HG02852 (cell line): ENCODE measurements at regions not wholly inside any gene's neighbourhood (a gene's known extent, or its start where the extent isn't known, plus 50 kb on each side); places are given as distances from the start of the nearest gene placed in this dataset.
"Not testable (repeated sequence)": the region's sequence is repeated elsewhere in the genome, so short reads cannot be mapped to it uniquely, and the experiment has no call there.

Experiments used
- ATAC-seq: cut with Tn5 transposase; IDR thresholded peaks from one replicate; pipeline ENCODE4 v1.9.1; 2021; ENCODE audit warnings: mild to moderate bottlenecking, moderate library complexity; ENCODE audit not compliant: unreplicated experiment

- no peak for ATAC-seq
Measured at GRCh38 chr14:49036266-49036665, 549.9 kb downstream of the RPS29 start.

- no peak for ATAC-seq
Measured at GRCh38 chr14:49033131-49033530, 553.0 kb downstream of the RPS29 start.

- not testable (repeated sequence) for ATAC-seq
Measured at GRCh38 chr14:49031710-49032109, 554.5 kb downstream of the RPS29 start.

- no peak for ATAC-seq
Measured at GRCh38 chr14:49019467-49020115, 566.6 kb downstream of the RPS29 start.

GRCh38 chr14:49017447-49017846 lies 568.7 kb downstream of the RPS29 start:
- ATAC-seq = no peak

- ATAC-seq = no peak
Measured at GRCh38 chr14:49016381-49016780, 569.8 kb downstream of the RPS29 start.

GRCh38 chr14:49014476-49014875 lies 571.7 kb downstream of the RPS29 start:
- ATAC-seq = no peak

- no peak for ATAC-seq
Measured at GRCh38 chr14:49008363-49008762, 577.8 kb downstream of the RPS29 start.

- no peak for ATAC-seq
Measured at GRCh38 chr14:48991141-48991540, 595.0 kb downstream of the RPS29 start.

- ATAC-seq = no peak
Measured at GRCh38 chr14:48983351-48983888, 602.8 kb downstream of the RPS29 start.

- ATAC-seq = no peak
Measured at GRCh38 chr14:48974994-48975393, 611.2 kb downstream of the RPS29 start.

- no peak for ATAC-seq
Measured at GRCh38 chr14:48973151-48973550, 613.0 kb downstream of the RPS29 start.

- no peak for ATAC-seq
Measured at GRCh38 chr14:48970943-48971342, 615.2 kb downstream of the RPS29 start.

GRCh38 chr14:48967419-48967818 lies 618.8 kb downstream of the RPS29 start:
- no peak for ATAC-seq

- ATAC-seq = no peak
Measured at GRCh38 chr14:48963231-48963790, 622.9 kb downstream of the RPS29 start.

- ATAC-seq = no peak
Measured at GRCh38 chr14:48957486-48957885, 628.7 kb downstream of the RPS29 start.

- no peak for ATAC-seq
Measured at GRCh38 chr14:48955857-48956256, 630.3 kb downstream of the RPS29 start.

GRCh38 chr14:48954446-48954845 lies 631.7 kb downstream of the RPS29 start:
- ATAC-seq = no peak

GRCh38 chr14:48944809-48945208 lies 641.4 kb downstream of the RPS29 start:
- ATAC-seq = no peak

- no peak for ATAC-seq
Measured at GRCh38 chr14:48943913-48944312, 642.3 kb downstream of the RPS29 start.

- no peak for ATAC-seq
Measured at GRCh38 chr14:48937541-48938195, 648.5 kb downstream of the RPS29 start.

GRCh38 chr14:48936849-48937248 lies 649.3 kb downstream of the RPS29 start:
- ATAC-seq = no peak
